OCI-LY1 (cell line): ENCODE measurements at regions not wholly inside any gene's neighbourhood (a gene's known extent, or its start where the extent isn't known, plus 50 kb on each side); places are given as distances from the start of the nearest gene placed in this dataset.
"Not testable (repeated sequence)": the region's sequence is repeated elsewhere in the genome, so short reads cannot be mapped to it uniquely, and the experiment has no call there.

ENCODE experiments used
- H2AFZ ChIP-seq: fragments of 200-600 bp; sonication (generic), shearing (Covaris generic); 2 replicates; pipeline ENCODE4 v1.6.0; 2014; ENCODE audit warnings: antibody characterized with exemption, mild to moderate bottlenecking, low read length
- H3F3A ChIP-seq: fragments of 200-600 bp; sonication (generic), shearing (Covaris generic); 2 replicates; pipeline ENCODE4 v1.6.0; 2014; ENCODE audit warnings: mild to moderate bottlenecking, antibody characterized with exemption, low read length, moderate library complexity; ENCODE audit not compliant: insufficient read depth
- H3K27ac ChIP-seq: fragments of 200-600 bp; sonication (generic); 2 replicates; pipeline ENCODE4 v1.5.1; 2014; ENCODE audit warnings: low read length, mixed run types, mild to moderate bottlenecking, low read depth; ENCODE audit not compliant: poor library complexity, severe bottlenecking
- H3K27me3 ChIP-seq: fragments of 200-600 bp; sonication (generic); 2 replicates; pipeline ENCODE4 v1.6.0; 2014; ENCODE audit warnings: antibody characterized with exemption, mild to moderate bottlenecking, low read length, moderate library complexity; ENCODE audit not compliant: insufficient read depth
- H3K36me3 ChIP-seq: fragments of 200-600 bp; sonication (generic); 2 replicates; pipeline ENCODE4 v1.6.1; 2014; ENCODE audit warnings: mild to moderate bottlenecking, antibody characterized with exemption, low read length, moderate library complexity, mixed read lengths; ENCODE audit not compliant: insufficient read depth
- H3K4me1 ChIP-seq: fragments of 200-600 bp; sonication (generic); 2 replicates; pipeline ENCODE4 v1.5.1; 2014; ENCODE audit warnings: mild to moderate bottlenecking, low read length, moderate library complexity; ENCODE audit not compliant: insufficient read depth, severe bottlenecking
- H3K4me2 ChIP-seq: fragments of 200-600 bp; sonication (generic), shearing (Covaris generic); 2 replicates; pipeline ENCODE4 v1.6.1; 2014; ENCODE audit warnings: low read length
- H3K4me3 ChIP-seq: fragments of 200-600 bp; sonication (generic); 2 replicates; pipeline ENCODE4 v1.5.1; 2014; ENCODE audit warnings: low read length, low read depth, mild to moderate bottlenecking, mixed read lengths; ENCODE audit not compliant: poor library complexity, severe bottlenecking
- H3K79me2 ChIP-seq: fragments of 200-600 bp; shearing (Covaris generic); 2 replicates; pipeline ENCODE4 v1.6.1; 2016; ENCODE audit warnings: mixed run types, low read length, mixed read lengths; ENCODE audit not compliant: insufficient read depth
- H3K9ac ChIP-seq: fragments of 200-600 bp; sonication (generic), shearing (Covaris generic); 2 replicates; pipeline ENCODE4 v1.6.1; 2014; ENCODE audit warnings: mild to moderate bottlenecking, low read length, mixed read lengths
- H3K9me2 ChIP-seq: fragments of 200-600 bp; sonication (generic), shearing (Covaris generic); 2 replicates; pipeline ENCODE4 v1.6.1; 2014; ENCODE audit warnings: low read depth, mild to moderate bottlenecking, low read length, mixed read lengths
- H3K9me3 ChIP-seq: fragments of 200-600 bp; shearing (Covaris generic); 2 replicates; pipeline ENCODE4 v1.6.1; 2014; ENCODE audit warnings: low read length, mixed read lengths
- H4K20me1 ChIP-seq: fragments of 200-600 bp; sonication (generic), shearing (Covaris generic); 2 replicates; pipeline ENCODE4 v1.6.0; 2016; ENCODE audit warnings: mild to moderate bottlenecking, low read length; ENCODE audit not compliant: insufficient read depth
- CTCF ChIP-seq: fragments of 200-600 bp; sonication (generic), shearing (Covaris generic); IDR thresholded peaks from 2 replicates; pipeline ENCODE4 v1.5.1; 2017; ENCODE audit warnings: mild to moderate bottlenecking, antibody characterized with exemption, low read length, moderate library complexity, mixed read lengths
- EZH2 ChIP-seq: fragments of 200-600 bp; sonication (generic), shearing (Covaris generic); IDR thresholded peaks from 2 replicates; pipeline ENCODE4 v1.8.0; 2017; ENCODE audit warnings: borderline replicate concordance, mixed run types, mild to moderate bottlenecking, antibody characterized with exemption, low read length, moderate library complexity, mixed read lengths

- H3F3A ChIP-seq, H3K4me1 ChIP-seq, H3K9me3 ChIP-seq, H3K9ac ChIP-seq, H3K36me3 ChIP-seq, H3K4me3 ChIP-seq, H2AFZ ChIP-seq, H3K4me2 ChIP-seq, H3K9me2 ChIP-seq, H3K27ac ChIP-seq, H3K79me2 ChIP-seq, H3K27me3 ChIP-seq, H4K20me1 ChIP-seq: not testable (repeated sequence)
Observed at GRCh38 chr15:96491700-96492644, 161.5 kb downstream of the NR2F2 start.

GRCh38 chr15:96494505-96494904 is 164.0 kb downstream of the NR2F2 start:
- Histone ChIP-seq H3K36me3 (no peaks in the 10 kb centered on the region), H3K4me2 (no peak overlapping the region), H3K27ac (no peak overlapping the region), H3K9me2 (no peaks in the 10 kb centered on the region), H3K9me3 (no peaks in the 10 kb centered on the region), H3K4me3 (no peak overlapping the region), H3K27me3 (no peaks in the 10 kb centered on the region), H4K20me1 (no peaks in the 10 kb centered on the region), H3F3A (no peaks in the 10 kb centered on the region), H3K9ac (no peak overlapping the region), H3K4me1 (no peaks in the 10 kb centered on the region), H2AFZ (no peak overlapping the region), H3K79me2 (no peaks in the 10 kb centered on the region)
- TF ChIP-seq EZH2 (no peak), CTCF (no peak)

DNA sequence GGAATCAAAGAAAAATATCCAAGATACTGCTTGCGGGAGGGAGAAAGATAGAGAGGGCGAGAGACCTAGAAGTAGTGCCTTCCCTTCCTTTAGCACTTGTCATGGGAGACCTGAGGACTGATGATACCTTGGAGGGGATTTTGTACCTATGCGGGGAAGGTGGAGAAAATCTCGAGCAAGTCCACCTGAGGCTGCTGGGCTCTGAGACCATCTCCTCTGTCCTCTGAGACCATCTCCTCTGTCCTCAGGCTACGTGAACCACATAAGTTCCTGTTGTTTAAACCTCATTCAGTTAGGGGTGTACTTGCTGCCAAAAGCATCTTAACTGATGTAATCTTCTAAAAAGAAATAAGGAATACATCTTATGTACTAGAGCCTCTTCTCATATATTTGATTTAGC is 164.9 kb downstream of the NR2F2 start:
- Histone ChIP-seq H3K9ac (no peak overlapping the region), H3K36me3 (no peaks in the 10 kb centered on the region), H3K4me2 (no peak overlapping the region), H4K20me1 (no peaks in the 10 kb centered on the region), H3K4me1 (no peaks in the 10 kb centered on the region), H3K27ac (no peak overlapping the region), H3K27me3 (no peaks in the 10 kb centered on the region), H3K79me2 (no peaks in the 10 kb centered on the region), H3K9me3 (no peaks in the 10 kb centered on the region), H3K4me3 (no peak overlapping the region), H3K9me2 (no peaks in the 10 kb centered on the region), H3F3A (no peaks in the 10 kb centered on the region), H2AFZ (no peak overlapping the region)
- TF ChIP-seq EZH2 (no peak), CTCF (no peak)

GRCh38 chr15:96497951-96498350 is 167.5 kb downstream of the NR2F2 start:
- H3K27me3 ChIP-seq, result no peaks in the 10 kb centered on the region
- no peaks in the 10 kb centered on the region for H3K9me3 ChIP-seq
- no peaks in the 10 kb centered on the region for H3K9me2 ChIP-seq
- H3K4me2 ChIP-seq, result no peak overlapping the region
- H3K4me3 ChIP-seq, result no peak overlapping the region
- H3F3A ChIP-seq, result no peaks in the 10 kb centered on the region
- no peaks in the 10 kb centered on the region for H3K36me3 ChIP-seq
- H3K79me2 ChIP-seq, result no peaks in the 10 kb centered on the region
- no peak overlapping the region for H3K9ac ChIP-seq
- no peak for TF ChIP-seq CTCF
- no peak overlapping the region for H2AFZ ChIP-seq
- H3K27ac ChIP-seq, result no peak overlapping the region
- H3K4me1 ChIP-seq, result no peaks in the 10 kb centered on the region
- no peaks in the 10 kb centered on the region for H4K20me1 ChIP-seq
